CD14-positive monocyte (primary cell): ENCODE measurements at regions not wholly inside any gene's neighbourhood (a gene's known extent, or its start where the extent isn't known, plus 50 kb on each side); places are given as distances from the start of the nearest gene placed in this dataset.

Experiments used
- DNase-seq, 3 donors: peaks; one replicate each; pipeline ENCODE4 v3.0.0-alpha.2; 2011 to 2022
- H2AFZ ChIP-seq: 2 replicates; pipeline ENCODE4 v1.6.0; 2012; ENCODE audit warnings: mild to moderate bottlenecking, low read depth, low read length, inconsistent platforms; ENCODE audit not compliant: insufficient read depth, poor library complexity, severe bottlenecking
- H3K27ac ChIP-seq, 2 donors: 1 replicate in 1 of 2; 2 replicates in 1 of 2; pipeline ENCODE4 v1.5.1; 2012 to 2013; ENCODE audit warnings: low read length in 2 of 2, control low read depth in 1 of 2, inconsistent platforms in 1 of 2, low read depth in 1 of 2, mild to moderate bottlenecking in 1 of 2
- H3K27me3 ChIP-seq, 2 donors: one replicate each; pipeline versions ENCODE4 v1.6.0 to v1.6.1; 2011 to 2013; ENCODE audit warnings: low read length in 2 of 2; ENCODE audit not compliant: control insufficient read depth in 2 of 2, insufficient read depth in 2 of 2
- H3K36me3 ChIP-seq, 2 donors: replicated peaks in 1 of 2; 1 replicate in 1 of 2; 2 replicates in 1 of 2; pipeline versions ENCODE4 v1.5.1 to v1.6.1; 2012 to 2013; ENCODE audit warnings: low read length in 2 of 2, control low read depth in 1 of 2, inconsistent platforms in 1 of 2, mild to moderate bottlenecking in 1 of 2; ENCODE audit not compliant: insufficient read depth in 2 of 2, control insufficient read depth in 1 of 2
- H3K4me1 ChIP-seq, 2 donors: 1 replicate in 1 of 2; 2 replicates in 1 of 2; pipeline versions ENCODE4 v1.5.1 to v1.6.1; 2012 to 2013; ENCODE audit warnings: low read length in 2 of 2, control low read depth in 1 of 2, inconsistent platforms in 1 of 2, mild to moderate bottlenecking in 1 of 2, moderate library complexity in 1 of 2; ENCODE audit not compliant: insufficient read depth in 2 of 2, control insufficient read depth in 1 of 2
- H3K4me2 ChIP-seq: replicated peaks from 2 replicates; pipeline ENCODE3; 2012; ENCODE audit warnings: low read length, moderate library complexity, mild to moderate bottlenecking; ENCODE audit not compliant: poor library complexity, severe bottlenecking; ENCODE audit errors: extremely low read depth
- H3K4me3 ChIP-seq, 3 experiments: fragments of 200-600 bp in 1 of 3; sonication (generic) in 1 of 3; replicated peaks in 1 of 3; 1 replicate in 2 of 3; 2 replicates in 1 of 3; pipeline ENCODE4 v1.5.1; 2011 to 2013; ENCODE audit warnings: low read length in 3 of 3, mild to moderate bottlenecking in 3 of 3, control low read depth in 2 of 3, low read depth in 2 of 3, inconsistent platforms in 1 of 3, moderate library complexity in 1 of 3
- H3K79me2 ChIP-seq: 2 replicates; pipeline ENCODE4 v1.6.0; 2012; ENCODE audit warnings: mild to moderate bottlenecking, control low read depth, inconsistent platforms, low read length, moderate library complexity; ENCODE audit not compliant: insufficient read depth
- H3K9ac ChIP-seq: 2 replicates; pipeline ENCODE4 v1.6.0; 2017; ENCODE audit warnings: low read length, mild to moderate bottlenecking; ENCODE audit not compliant: insufficient read depth, poor library complexity, severe bottlenecking
- H3K9me3 ChIP-seq, 2 donors: replicated peaks in 1 of 2; 1 replicate in 1 of 2; 2 replicates in 1 of 2; pipeline versions ENCODE4 v1.5.1 to v1.6.1; 2012 to 2013; ENCODE audit warnings: low read length in 2 of 2, control low read depth in 1 of 2; ENCODE audit not compliant: control insufficient read depth in 1 of 2, insufficient read depth in 1 of 2
- H4K20me1 ChIP-seq: 2 replicates; pipeline ENCODE4 v1.6.0; 2012; ENCODE audit warnings: mild to moderate bottlenecking, low read length, control low read depth, moderate library complexity; ENCODE audit not compliant: insufficient read depth
- H3K27ac Mint-ChIP-seq, 7 donors: one replicate each; pipeline ENCODE4 v1.8.0; 2020; ENCODE audit warnings: mild to moderate bottlenecking in 7 of 7, mixed read lengths in 7 of 7, moderate library complexity in 6 of 7, inconsistent platforms in 2 of 7
- H3K27me3 Mint-ChIP-seq, 3 donors: one replicate each; pipeline ENCODE4 v1.8.0; 2021 to 2022; ENCODE audit warnings: low read depth in 3 of 3, mild to moderate bottlenecking in 3 of 3, mixed read lengths in 3 of 3, moderate library complexity in 3 of 3, inconsistent platforms in 1 of 3
- H3K36me3 Mint-ChIP-seq, 2 donors: one replicate each; pipeline ENCODE4 v1.8.0; 2020; ENCODE audit warnings: mixed read lengths in 2 of 2, inconsistent platforms in 1 of 2, mild to moderate bottlenecking in 1 of 2
- H3K4me1 Mint-ChIP-seq: one replicate; pipeline ENCODE4 v1.8.0; 2020; ENCODE audit warnings: mild to moderate bottlenecking, mixed read lengths
- H3K4me3 Mint-ChIP-seq, 2 donors: one replicate each; pipeline ENCODE4 v1.8.0; 2020; ENCODE audit warnings: mild to moderate bottlenecking in 2 of 2, mixed read lengths in 2 of 2, moderate library complexity in 1 of 2
- H3K9me3 Mint-ChIP-seq, 7 donors: one replicate each; pipeline ENCODE4 v1.8.0; 2020 to 2022; ENCODE audit warnings: mixed read lengths in 7 of 7, mild to moderate bottlenecking in 6 of 7, moderate library complexity in 6 of 7, inconsistent platforms in 2 of 7
- WGBS: methylation state at CpG from one replicate; pipeline ENCODE4 v1.1.5; 2013; ENCODE audit warnings: missing lambda C conversion rate; ENCODE audit not compliant: insufficient coverage; 5-methylcytosine and 5-hydroxymethylcytosine counted together
- intact Hi-C, 2 donors: fragments of 100-400 bp; cut with micrococcal nuclease; formaldehyde crosslinking; loops; one replicate each; pipeline versions ENCODE4 v1.15.0 to v1.15.1; 2023
- TF ChIP-seq, protein P1 (sequence below): fragments of 200-600 bp; IDR thresholded peaks from one replicate; pipeline ENCODE4 v1.8.0; 2022; ENCODE audit warnings: antibody characterized with exemption, mild to moderate bottlenecking

DNA sequence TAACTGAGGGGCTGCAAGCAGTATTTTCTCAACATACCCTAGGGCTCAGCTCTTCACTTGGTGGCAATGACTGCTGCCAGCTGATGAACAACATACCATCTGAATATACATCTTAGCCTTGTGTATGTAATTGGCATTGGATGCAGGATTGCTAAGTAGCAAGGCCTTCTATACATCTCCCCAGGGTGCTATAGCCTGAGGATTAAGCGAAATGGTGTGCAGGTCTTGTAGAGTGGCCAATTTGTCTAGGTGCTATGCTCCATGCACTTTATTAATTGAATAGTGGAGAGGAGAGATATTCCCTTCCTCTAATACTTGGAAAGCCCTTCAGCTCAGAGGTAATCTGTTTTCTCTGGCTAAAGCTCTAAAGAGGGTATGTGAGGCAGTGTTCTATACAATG is 71.9 kb downstream of the KIF2B start:
- Histone ChIP-seq H2AFZ (no peak overlapping the region), H3K79me2 (no peaks in the 10 kb centered on the region), H3K4me1 (no peaks in the 10 kb centered on the region), H3K9me3 (no peaks in the 10 kb centered on the region), H3K9ac (no peak overlapping the region), H3K27ac (no peak overlapping the region), H4K20me1 (no peaks in the 10 kb centered on the region), H3K4me2 (no peak overlapping the region), H3K36me3 (no peaks in the 10 kb centered on the region), H3K4me3 (no peak overlapping the region), H3K27me3 (no peaks in the 10 kb centered on the region)
- intact Hi-C loops, result no loop called here
- WGBS, result no CpG with 5 or more reads among the region's 1 CpG
- Mint-ChIP-seq H3K36me3 (no peaks in the 10 kb centered on the region), H3K27me3 (no peaks in the 10 kb centered on the region), H3K4me3 (no peak overlapping the region), H3K9me3 (peaks cover 0 to 5% (median 0%) of the 10 kb centered on the region in 7 donors), H3K27ac (no peak overlapping the region), H3K4me1 (no peaks in the 10 kb centered on the region)
- DNase-seq, result no peak
- TF ChIP-seq, protein P1, sequence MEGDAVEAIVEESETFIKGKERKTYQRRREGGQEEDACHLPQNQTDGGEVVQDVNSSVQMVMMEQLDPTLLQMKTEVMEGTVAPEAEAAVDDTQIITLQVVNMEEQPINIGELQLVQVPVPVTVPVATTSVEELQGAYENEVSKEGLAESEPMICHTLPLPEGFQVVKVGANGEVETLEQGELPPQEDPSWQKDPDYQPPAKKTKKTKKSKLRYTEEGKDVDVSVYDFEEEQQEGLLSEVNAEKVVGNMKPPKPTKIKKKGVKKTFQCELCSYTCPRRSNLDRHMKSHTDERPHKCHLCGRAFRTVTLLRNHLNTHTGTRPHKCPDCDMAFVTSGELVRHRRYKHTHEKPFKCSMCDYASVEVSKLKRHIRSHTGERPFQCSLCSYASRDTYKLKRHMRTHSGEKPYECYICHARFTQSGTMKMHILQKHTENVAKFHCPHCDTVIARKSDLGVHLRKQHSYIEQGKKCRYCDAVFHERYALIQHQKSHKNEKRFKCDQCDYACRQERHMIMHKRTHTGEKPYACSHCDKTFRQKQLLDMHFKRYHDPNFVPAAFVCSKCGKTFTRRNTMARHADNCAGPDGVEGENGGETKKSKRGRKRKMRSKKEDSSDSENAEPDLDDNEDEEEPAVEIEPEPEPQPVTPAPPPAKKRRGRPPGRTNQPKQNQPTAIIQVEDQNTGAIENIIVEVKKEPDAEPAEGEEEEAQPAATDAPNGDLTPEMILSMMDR, result no peak

DNA sequence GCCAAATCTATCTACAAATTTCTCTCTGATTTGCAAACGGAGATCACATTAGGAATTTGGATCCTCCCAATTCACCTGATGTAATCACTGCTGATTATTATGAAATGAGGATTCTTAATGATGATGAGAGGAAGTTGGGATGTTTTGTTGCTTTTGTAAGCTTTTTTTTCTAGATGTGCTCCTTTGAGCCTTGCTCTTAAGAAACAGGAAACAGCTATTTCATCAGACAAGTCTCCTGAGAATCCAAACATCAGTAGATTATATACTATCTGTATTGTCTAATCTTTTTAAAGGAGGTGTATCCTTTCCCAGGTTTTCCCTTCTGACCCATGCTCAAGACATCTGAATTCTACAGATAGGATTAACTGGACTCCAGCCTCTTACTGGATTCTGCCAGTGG is 73.3 kb downstream of the KIF2B start:
- Histone ChIP-seq H2AFZ (no peak overlapping the region), H3K4me2 (no peak overlapping the region), H3K79me2 (no peaks in the 10 kb centered on the region), H3K9me3 (no peaks in the 10 kb centered on the region), H3K4me1 (no peaks in the 10 kb centered on the region), H3K27me3 (no peaks in the 10 kb centered on the region), H3K9ac (no peak overlapping the region), H4K20me1 (no peaks in the 10 kb centered on the region), H3K4me3 (no peak overlapping the region), H3K36me3 (no peaks in the 10 kb centered on the region), H3K27ac (no peak overlapping the region)
- no peaks in the 10 kb centered on the region for H3K27me3 Mint-ChIP-seq
- TF ChIP-seq, protein P1, result no peak
- H3K27ac Mint-ChIP-seq, result no peak overlapping the region
- no peak overlapping the region for H3K4me3 Mint-ChIP-seq
- no peaks in the 10 kb centered on the region for H3K36me3 Mint-ChIP-seq
- peaks cover 0 to 7% (median under 1%) of the 10 kb centered on the region in 7 donors for H3K9me3 Mint-ChIP-seq
- H3K4me1 Mint-ChIP-seq, result no peaks in the 10 kb centered on the region
- DNase-seq, result no peak
- intact Hi-C loops, result no loop called here
- WGBS, result no CpG with 5 or more reads among the region's 1 CpG
